HG03520 (cell line): ENCODE measurements at regions not wholly inside any gene's neighbourhood (a gene's known extent, or its start where the extent isn't known, plus 50 kb on each side); places are given as distances from the start of the nearest gene placed in this dataset.
"Not testable (repeated sequence)": the region's sequence is repeated elsewhere in the genome, so short reads cannot be mapped to it uniquely, and the experiment has no call there.

ENCODE experiments used
- ATAC-seq: cut with Tn5 transposase; IDR thresholded peaks from one replicate; pipeline ENCODE4 v1.9.1; 2021; ENCODE audit warnings: mild to moderate bottlenecking, moderate library complexity; ENCODE audit not compliant: unreplicated experiment

DNA sequence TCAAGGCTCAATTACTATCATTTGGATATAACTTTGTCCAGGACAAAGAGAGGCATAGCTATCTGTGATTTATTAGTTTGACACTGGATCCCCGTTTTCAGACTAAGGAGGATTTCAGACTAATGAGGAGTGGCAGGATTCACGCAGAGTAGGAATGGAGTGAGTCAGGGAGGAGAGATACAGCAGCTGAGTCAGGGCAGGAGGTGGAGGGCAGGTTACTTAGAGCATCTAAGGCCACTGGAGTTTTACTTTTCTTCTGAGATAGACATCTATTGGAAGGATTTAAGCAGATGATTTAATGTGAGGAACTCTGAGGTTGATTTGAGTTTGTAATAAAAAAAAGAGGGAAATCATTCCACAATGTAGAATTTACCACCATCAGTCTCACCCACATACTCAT, 110.6 kb downstream of the RPIA start:
- ATAC-seq = not testable (repeated sequence)

DNA sequence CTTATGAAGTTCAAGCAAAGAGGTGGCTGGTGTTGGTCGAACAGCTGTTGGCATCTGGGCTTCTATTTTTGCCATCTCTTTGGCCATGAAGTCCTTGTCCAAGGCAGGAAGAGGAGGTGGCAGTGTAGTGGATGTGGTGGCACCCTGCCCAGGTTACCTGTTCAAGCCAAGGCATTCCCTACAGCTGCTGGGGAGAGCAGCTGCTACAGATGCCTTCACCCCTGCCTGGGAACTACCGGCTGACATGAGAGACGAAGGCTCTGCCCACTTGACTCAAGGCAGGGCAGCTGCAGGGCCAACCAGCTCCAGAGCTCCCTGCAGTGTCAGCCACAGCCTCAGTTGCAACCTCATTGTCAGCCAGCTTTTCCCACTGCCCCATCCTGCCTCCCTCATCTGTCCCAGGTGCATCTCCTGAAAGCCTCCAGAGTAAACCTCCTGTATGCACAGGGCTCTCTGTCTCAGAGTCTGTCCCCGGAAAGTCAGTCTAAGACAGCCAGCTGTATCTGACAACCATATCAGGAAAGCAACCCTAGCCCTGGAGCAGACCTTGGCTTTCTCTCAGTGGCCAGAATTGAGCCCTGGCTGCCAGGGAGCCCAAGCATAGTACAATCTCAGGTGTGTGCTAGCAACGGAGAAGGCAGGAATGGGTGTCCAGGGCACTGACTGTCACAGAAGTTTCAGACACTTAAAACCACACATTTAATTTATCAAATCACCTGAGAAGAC, 115.9 kb downstream of the RPIA start:
- no peak for ATAC-seq

DNA sequence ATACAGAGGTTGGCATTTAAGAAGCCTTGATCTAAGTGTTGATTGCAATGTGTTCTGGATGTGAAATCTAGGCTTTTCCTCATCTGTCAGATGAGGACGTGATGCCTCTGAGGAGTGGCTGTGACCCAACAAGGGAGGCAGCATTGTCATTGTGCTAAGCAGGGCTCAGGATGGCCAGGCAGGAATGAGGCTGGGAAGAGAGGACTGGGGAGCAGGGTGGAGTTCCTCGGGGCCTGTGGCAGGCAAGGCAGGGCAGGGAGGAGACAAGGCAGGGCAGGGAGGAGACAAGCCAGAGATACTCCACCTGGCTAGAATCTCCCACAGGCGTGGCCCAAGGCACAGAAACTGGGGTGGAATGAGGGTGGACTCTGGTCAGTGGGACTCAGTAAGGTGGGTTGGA, 116.6 kb downstream of the RPIA start:
- ATAC-seq = no peak

DNA sequence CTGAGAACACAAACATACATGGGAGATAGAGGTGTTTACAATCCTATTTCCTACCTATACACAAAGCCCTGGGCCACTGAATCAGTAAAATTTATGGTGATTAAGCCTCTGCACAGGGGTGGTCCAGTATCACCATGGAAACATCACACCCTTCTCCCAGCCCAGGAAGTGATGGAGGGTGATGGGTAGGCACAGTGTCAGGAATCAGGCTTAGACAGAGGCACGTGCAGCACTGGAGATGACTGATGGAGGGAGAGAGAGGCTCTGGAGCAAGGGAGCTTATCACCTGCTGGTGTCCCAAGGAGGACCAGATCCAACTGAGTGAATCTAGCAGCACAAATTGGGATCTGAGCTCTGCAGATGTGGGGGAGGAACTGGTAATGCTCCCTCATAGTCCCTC, 117.2 kb downstream of the RPIA start:
- ATAC-seq = no peak

DNA sequence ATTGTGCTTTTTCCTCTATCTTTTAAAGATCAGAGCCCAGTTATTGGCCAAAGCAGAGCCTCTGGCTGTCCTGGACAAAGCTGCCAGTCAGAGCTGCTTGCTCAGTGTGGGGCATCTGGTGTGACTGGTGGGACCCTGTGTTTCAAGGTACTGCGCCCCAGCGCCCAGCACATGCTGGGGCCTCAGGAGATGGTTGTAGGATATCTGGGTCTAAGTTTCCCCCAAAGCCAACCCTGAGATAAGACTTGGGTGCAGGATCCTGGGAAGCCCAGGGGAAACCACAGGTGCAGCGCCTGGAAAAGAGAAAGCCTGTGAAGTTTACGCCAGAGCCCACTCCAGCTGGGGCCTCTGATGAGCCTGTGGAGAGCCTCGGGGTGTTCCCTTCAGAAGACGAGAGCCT, 117.7 kb downstream of the RPIA start:
- no peak for ATAC-seq

DNA sequence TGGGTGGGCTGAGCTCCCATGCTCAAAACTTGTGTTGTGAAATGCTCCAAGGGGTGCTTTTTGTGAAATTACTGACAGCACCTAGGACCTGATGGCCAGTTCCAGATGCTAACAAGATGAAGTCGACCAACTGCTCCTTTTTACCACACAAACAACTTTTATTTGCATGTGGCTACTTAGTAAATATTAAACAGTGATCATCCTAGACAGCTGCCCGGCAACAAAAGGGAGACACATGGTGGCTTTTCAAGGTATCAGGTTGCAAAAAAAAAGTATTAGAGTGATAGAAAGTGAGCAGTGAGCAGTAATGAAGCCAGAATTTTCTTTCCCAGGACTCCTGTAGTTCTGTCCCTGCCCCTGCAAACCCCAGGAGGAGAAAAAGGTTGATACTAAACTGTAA, 118.5 kb downstream of the RPIA start:
- ATAC-seq = no peak

DNA sequence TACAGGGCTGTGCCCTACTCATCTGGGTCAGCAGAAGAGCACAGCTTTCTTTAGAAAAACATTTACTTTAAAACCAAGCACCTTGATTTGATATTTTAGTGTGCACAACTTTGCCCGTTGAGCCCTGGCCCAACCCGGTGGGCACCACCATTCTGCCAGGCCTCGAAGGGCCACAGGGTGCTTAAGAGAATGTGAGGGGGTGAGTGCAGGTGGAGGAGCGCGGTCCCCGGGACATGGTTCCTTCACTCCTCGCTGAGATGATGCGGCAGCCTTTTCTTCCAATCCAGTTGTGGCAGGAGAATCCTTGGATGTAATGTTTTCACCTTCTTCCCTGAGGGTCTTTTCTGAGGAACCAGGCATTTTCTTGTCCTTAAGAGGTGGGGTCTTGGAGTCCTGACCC, 119.0 kb downstream of the RPIA start:
- no peak for ATAC-seq

DNA sequence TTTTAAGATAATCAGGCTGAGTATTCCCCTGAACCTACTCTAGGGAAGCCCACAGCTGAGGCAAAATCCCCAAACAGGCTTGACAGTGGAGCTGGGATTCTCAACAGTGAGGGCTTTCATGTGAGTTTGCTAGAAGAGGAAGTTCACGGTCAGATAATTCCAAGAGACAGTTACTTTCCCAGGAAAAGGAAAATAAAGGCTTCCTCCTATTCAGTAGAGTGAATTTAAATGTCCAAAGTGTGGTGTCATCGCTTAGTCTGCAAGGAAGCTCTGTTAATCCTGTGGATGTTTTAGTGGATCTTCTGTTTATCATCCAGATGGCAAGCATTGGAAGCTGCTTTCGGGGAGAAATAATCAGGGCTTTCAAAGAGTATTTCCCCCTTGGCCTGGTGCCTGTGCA, 119.8 kb downstream of the RPIA start:
- no peak for ATAC-seq

DNA sequence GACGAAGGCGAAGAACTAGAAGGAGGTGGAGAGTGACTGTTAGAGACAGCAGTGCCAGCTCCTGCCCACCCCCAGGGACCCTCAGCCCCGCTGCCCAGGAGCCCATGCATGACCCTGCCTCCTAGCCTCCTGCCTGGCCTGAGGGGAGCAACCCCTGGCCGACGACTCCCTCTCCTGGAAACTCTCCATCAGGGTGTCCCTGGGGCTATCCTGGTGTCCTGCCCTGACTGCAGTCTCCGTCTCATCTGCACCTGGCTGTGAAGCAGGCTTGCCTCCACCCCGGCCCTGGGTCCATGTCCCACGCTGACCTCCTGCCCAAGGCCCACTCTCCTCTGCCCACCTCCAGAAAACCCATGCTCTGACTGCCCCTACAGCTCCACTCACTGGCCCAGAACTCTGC, 120.2 kb downstream of the RPIA start:
- ATAC-seq = no peak

DNA sequence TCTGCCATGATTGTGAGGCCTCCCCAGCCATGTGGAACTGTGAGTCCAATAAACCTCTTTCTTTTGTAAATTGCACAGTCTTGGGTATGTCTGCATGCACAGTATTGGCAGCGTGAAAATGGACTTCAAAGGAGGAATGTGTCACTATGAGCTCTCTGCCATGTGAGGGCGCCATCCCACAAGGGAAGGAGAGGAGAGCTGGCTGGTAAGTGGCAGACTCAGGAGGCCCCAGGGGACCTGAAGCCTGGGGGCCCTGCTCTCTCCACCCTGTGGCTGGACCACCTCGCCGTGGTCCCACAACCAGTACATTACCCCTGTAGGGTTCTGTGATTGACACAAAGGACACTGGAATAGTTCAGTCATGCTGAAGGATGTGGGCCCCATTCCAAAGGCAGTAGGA, 122.1 kb downstream of the RPIA start:
- no peak for ATAC-seq

DNA sequence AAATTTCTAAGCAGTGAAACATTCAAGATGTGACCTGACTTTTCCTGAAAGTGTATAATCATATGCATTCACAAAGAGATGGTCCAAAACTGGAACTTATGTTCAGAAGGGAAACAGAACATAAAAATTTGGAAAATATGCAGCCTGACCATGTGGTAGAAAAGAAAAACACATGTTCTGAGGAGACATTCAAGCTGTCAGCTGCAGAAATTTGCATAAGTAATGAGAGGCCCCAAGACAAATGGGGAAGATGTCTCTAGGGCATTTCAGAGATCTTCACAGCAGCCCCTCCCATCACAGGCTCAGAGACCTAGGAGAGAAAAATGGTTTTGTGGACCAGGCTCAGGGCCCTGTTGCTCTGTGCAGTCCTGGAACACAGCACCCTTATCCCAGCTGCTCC, 123.8 kb downstream of the RPIA start:
- ATAC-seq = no peak

DNA sequence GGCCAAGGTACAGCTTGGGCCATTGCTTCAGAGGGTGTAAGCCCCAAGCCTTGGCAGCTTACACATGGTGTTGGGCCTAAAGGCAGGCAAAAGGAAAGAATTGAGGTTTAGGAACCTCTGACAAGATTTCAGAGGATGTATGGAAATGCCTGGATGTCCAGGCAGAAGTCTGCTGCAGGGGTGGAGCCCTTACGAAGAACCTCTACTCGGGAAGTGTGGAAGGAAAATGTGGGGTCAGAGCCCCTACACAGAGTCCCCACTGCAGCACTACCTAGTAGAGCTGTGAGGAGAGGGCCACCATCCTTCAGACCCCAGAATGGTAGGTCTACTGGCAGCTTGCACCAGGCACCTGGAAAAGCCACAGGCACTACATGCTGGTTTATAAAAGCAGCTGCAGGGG, 124.2 kb downstream of the RPIA start:
- no peak for ATAC-seq

DNA sequence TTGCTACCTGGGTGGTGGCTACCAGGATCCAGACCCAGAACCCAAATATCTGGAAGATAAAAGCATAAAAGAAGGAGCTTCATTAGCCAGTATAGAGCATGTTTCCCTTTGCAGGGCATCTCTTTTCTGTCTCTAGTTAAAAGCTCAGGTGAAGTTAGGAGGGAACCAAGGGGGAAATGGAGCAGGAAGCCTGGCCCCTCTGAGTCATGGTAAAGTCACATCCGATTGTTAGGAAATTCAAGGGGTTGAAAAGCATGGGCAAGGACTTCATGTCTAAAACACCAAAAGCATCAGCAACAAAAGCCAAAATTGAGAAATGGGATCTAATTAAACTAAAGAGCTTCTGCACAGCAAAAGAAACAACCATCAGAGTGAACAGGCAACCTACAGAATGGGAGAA, 126.9 kb downstream of the RPIA start:
- no peak for ATAC-seq

DNA sequence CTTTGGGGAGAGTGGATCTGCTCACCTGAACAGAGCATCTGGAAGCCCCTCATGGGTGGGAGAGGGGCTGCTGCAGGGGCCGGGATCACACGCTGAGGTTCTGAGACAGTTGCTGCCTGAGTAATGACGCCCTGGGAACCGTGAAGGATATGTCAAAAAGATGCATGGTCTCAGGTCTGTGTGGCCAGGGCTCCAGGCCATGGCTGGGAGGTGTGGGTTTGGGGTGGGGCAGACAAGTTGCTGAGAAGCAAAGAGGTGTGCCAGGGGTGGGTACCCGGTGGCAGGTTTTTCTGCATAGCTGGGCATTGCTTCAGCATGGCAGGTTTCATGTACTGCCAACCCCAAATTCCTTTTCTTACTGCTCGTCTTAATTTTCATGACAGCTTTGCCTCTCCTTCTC, 133.5 kb downstream of the RPIA start:
- ATAC-seq = no peak

DNA sequence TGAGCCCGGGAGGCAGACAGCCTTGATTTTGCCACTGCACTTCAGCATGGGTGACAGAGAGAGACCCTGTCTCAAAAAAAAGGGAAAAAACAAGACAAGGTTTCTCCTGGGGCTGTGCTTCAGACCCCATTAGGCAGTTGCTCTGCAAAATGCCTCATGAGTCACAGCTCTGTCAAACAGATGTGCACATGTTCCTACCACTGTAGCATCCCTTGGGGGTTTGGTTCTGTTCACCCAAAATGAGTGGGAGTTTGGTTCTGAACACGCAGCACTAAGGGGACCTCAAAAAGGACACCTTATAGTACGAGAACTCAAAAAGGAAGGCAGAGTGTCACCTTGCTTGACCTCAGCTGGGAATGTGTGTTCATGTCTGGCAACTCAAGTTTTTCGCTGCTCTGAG, 134.9 kb downstream of the RPIA start:
- ATAC-seq = no peak

DNA sequence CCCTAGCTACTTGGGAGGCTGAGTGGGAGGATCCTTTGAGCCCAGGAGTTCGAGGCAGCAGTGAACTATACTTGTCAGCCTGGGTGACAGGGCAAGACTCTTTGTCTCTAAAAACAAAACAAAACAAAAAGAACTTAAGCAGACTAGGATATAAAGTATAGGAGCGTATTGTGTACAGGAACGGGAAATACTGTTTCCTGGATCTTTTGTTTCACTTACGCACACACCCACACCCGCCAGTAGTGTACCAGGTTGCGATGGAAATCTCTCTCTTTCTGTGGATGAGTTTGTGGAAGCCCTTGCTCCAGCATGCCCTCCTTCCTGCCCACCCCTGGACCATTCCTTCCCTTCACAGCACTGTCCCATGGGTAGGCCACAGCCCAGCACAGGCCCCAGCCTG, 136.3 kb downstream of the RPIA start:
- no peak for ATAC-seq

DNA sequence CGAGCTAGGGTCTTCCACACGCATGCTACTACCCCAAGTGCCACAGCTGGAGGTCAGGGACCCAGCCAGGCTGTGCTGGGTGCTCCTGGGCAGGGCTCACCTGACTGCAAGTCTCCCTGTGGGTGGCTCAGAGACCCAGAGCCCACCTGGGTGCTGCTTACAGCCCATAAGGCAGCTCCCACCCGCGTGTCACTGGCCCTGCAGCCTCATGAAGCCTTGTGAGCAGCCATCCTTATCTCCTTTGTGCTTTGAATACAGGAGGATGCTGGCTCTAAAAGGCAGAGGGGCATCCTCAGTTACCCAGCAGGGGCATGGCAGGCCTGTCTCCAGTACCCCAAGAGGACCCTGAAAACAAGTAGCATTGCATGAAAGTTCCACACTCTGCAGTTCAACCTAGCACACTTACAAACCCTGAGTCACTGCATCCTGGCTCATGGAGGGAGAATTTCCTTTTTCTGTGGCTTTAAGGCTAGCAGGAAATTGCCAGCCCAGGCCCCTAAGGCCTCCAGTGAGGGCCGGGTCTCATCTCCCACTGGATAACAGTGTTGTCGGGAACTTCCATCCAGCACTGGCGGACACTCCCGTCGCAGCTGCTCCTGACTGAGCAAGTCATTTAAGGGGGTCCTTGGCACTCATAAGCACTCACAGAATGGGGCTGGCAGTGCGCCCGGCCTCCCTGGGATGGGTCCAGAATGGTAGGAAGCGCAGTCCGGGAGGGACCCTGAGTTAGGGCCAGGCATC, 137.1 kb downstream of the RPIA start:
- ATAC-seq = no peak

DNA sequence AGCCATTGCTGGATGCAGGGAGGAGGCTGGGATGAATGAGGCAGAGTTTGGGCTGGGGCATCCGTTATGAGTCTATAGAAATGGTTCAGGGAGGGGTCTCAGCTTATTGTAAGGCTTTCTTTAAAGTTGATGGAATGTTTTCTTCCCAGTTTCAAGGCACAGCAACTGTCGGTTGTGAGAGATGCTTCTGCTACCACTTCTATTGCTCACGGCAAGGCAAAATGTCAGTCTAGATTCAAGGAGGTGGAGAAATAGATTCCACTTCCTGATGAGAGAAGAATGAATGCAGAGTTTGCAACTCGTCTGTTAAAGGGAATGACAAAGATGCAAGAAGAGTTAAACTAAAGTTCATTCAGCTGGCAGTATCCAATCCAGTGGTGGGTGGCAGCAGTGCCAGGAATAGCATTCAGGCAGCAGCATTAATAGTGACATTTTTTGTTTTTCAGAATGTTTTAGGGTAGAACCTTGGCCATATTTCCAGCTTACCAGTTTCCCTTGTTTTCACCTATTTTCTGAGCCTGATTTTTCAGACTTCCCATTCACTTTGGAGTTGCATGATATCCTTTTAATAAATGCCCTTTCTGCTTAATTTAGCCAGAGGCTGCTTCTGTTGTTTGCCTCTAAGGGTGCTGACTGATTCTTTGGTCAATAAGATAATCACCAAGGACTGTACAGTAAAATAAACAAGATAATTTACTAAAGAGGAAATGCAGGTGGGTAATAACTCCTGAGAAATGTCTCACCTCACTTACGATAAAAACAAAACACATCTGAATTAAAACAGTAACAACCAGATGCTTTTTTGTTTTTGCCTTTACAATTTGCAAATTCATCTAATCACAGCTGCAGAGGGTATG, 138.4 kb downstream of the RPIA start:
- ATAC-seq = no peak

DNA sequence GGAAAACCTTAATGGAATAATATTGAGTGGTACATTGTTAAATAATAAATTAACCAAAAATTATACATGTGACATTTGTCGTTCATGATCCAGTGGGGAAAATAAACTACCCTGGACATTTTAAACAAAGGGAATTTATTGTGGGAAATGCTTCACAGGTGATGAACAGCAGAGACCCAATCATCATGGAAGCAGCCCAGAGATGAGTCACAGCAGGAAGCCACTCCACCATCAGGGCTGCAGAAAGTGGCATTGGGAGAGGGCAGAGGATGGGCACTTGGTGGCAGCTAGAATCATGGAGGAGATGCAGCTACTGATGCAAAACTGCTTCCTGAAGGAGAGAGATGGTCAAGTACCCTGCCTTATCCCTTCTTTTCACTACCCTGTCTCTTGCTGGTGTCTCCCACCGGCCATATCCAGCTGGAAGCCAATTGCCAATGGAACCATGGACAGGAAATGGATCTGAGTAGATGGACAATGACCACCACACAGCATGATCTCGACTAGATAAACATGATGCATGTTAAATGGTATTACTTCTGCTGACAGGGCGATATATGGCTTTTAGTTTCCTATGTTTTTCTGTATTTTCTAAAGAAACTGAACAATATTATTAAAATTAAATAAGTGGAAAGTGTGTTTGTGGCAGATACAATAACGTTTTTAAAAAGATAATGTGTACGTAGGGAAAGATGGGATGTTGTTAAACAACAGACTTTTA, 139.8 kb downstream of the RPIA start:
- ATAC-seq = no peak

DNA sequence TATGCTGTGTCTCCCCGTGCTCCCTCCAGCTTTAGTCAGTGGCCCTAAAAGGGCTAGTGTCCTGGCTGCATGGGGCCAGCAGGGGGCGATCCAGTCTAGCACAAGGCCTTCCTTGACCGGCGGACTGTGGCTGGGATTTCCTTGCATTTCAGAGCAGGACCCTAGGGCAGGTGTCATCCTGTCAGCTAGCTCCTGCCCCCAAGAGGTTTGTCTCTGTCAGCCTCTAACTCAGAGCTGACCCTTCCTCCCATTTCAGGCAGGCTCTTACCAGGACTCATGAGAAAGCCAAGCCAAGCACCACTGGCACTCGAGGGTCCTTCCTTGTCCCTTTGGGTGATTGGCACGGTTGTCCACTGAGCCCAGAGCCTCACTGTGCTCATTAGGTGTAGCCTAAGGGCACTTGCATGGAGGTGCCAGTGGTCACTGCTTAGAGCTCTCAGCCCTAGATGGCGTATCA, 140.3 kb downstream of the RPIA start:
- ATAC-seq = peak; percentile 83
